Activated naive CD4-positive, alpha-beta T cell treated with anti-CD3 and anti-CD28 coated beads for 36 hours (primary cell): ENCODE measurements at regions not wholly inside any gene's neighbourhood (a gene's known extent, or its start where the extent isn't known, plus 50 kb on each side); places are given as distances from the start of the nearest gene placed in this dataset.

Experiments used
- CTCF ChIA-PET: fragments of 350-600 bp; sonication (Branson Sonifier 250); formaldehyde crosslinking; loops from one replicate; lab custom pipeline; 2021; ENCODE audit warnings: antibody characterized with exemption; lab: Charles Lee
- DNase-seq: peaks from one replicate; pipeline ENCODE4 v3.0.0-alpha.2; 2020
- H3K27ac Mint-ChIP-seq: one replicate; pipeline ENCODE4 v1.8.0; 2021; ENCODE audit warnings: mild to moderate bottlenecking, mixed read lengths
- H3K27me3 Mint-ChIP-seq: one replicate; pipeline ENCODE4 v1.8.0; 2021; ENCODE audit warnings: low read depth, mixed read lengths
- H3K36me3 Mint-ChIP-seq: one replicate; pipeline ENCODE4 v1.8.0; 2021; ENCODE audit warnings: low read depth, mixed read lengths
- H3K4me1 Mint-ChIP-seq: one replicate; pipeline ENCODE4 v1.8.0; 2021; ENCODE audit warnings: low read depth, mixed read lengths
- H3K4me3 Mint-ChIP-seq: one replicate; pipeline ENCODE4 v1.8.0; 2021; ENCODE audit warnings: mild to moderate bottlenecking, moderate library complexity, mixed read lengths
- H3K9me3 Mint-ChIP-seq: one replicate; pipeline ENCODE4 v1.8.0; 2021; ENCODE audit warnings: mixed read lengths
- intact Hi-C: fragments of 100-400 bp; cut with micrococcal nuclease; formaldehyde crosslinking; loops from one replicate; pipeline ENCODE4 v1.15.1; 2023

DNA sequence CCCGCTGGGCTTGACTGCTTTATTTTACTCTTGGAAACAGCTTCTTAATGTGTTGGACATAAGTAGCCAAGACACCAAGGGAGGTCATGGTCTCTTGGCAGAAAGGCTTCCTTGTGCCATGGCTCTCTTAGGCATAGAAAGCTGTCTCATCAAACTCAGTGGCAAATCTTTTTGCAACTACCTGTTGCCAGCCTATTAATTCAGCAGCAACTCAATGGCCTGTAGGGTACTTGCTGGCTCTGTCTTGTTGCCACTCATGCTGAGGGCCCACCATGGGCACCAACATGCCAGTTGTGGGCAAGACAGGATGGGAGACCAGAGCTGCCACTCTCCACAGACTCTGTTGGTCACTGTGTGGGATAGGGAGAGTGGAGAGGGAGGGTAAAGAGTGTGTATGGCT lies 1209.4 kb downstream of the UQCRFS1 start:
- CTCF ChIA-PET, result no interaction called here
- Mint-ChIP-seq H3K9me3 (peaks cover 9% of the 10 kb centered on the region), H3K4me3 (no peak overlapping the region), H3K4me1 (no peaks in the 10 kb centered on the region), H3K27ac (no peak overlapping the region), H3K36me3 (no peaks in the 10 kb centered on the region), H3K27me3 (no peaks in the 10 kb centered on the region)
- intact Hi-C loops, result no loop called here
- DNase-seq, result no peak

DNA sequence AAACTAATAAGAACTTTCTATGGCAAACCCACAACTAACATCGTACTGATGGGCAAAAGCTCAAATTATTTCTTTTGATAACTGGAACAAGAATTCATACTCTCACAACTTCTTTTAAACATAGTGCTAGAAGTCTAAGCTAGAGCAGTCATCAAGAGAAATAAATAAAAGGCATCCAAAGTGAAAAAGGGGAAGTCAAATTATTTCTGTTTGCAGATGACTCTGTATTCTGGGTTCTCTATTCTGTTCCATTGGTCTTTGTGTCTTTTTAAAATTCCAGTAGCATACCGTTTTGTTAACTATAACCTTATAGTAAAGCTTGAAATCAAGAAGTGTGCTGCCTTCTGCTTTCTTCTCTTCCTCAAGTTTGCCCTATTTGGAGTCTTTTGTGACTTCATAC lies 1215.9 kb downstream of the UQCRFS1 start:
- intact Hi-C loops, result no loop called here
- no peak overlapping the region for H3K27ac Mint-ChIP-seq
- no peaks in the 10 kb centered on the region for H3K4me1 Mint-ChIP-seq
- no peak for DNase-seq
- H3K27me3 Mint-ChIP-seq, result no peaks in the 10 kb centered on the region
- H3K9me3 Mint-ChIP-seq, result peaks cover 9% of the 10 kb centered on the region
- CTCF ChIA-PET, result no interaction called here
- H3K4me3 Mint-ChIP-seq, result no peak overlapping the region
- no peaks in the 10 kb centered on the region for H3K36me3 Mint-ChIP-seq

DNA sequence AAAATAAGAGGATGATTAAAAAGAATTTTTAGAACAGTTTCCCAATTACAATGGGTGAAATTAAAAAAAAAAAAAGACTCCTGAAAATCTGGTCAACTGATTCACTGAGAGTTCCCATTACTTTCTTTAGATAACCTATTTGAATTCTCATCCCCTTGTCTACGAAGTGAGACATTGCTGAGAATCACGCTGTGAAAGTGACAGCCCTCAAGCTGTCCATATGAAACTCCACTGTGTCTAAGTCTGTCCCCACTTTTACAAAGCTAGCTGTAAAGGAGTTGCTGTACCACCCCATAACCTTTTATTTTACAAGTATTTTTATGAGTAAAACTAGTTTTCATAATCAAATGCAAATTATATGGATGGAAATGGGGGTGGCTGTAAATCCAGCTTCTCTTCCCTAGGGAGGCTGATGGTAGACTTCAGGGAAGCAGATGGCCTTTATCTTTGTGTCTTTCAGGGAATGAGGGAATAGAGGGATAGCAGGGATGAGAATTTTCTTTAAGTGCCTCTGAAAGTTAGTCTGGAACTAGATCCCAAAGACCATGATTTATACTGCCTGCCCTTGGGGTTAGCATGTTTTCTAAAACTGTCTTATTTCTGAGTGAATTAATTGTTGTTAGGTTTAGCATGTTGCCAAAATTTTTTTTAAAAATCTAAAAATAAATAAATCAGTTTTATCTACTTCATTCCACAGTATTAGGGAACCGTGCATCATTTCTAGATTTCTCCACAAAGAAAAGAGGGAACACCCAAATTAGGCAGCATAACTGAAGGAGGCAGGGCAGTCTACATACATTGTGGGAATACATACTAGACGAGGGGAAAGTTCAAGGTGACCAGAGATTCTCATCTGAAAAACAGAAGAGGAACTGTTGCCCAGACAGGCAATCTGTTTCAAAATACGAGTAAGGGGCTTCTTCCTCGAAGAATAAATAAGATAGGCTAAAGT lies 1219.1 kb downstream of the UQCRFS1 start:
- Mint-ChIP-seq H3K4me1 (no peaks in the 10 kb centered on the region), H3K36me3 (no peaks in the 10 kb centered on the region), H3K27ac (no peak overlapping the region), H3K4me3 (no peak overlapping the region), H3K9me3 (peaks cover 4% of the 10 kb centered on the region), H3K27me3 (no peaks in the 10 kb centered on the region)
- CTCF ChIA-PET, result no interaction called here
- DNase-seq, result no peak
- intact Hi-C loops, result no loop called here

DNA sequence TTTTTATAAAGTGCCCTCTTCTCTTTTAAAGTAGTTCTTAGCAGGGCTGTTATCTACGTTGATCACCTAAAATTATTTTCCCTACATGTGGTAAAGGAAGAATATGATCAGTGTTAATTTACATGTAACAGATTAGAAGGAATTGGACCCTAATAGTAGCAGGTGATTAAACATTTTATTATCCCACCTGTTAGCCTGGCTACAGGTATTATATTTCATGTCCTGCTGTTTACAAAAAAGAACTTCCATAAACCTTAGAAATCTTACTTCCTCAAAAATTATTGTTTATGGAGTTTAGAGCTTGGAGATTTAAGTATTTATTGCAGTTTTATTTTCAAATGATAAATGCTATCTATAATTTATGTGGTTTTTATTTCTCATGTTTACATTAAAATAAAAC lies 1226.7 kb downstream of the UQCRFS1 start:
- no peak for DNase-seq
- H3K9me3 Mint-ChIP-seq, result peaks cover 1% of the 10 kb centered on the region
- no peak overlapping the region for H3K4me3 Mint-ChIP-seq
- intact Hi-C loops, result no loop called here
- H3K27me3 Mint-ChIP-seq, result no peaks in the 10 kb centered on the region
- no peaks in the 10 kb centered on the region for H3K4me1 Mint-ChIP-seq
- H3K36me3 Mint-ChIP-seq, result no peaks in the 10 kb centered on the region
- CTCF ChIA-PET, result no interaction called here
- no peak overlapping the region for H3K27ac Mint-ChIP-seq

DNA sequence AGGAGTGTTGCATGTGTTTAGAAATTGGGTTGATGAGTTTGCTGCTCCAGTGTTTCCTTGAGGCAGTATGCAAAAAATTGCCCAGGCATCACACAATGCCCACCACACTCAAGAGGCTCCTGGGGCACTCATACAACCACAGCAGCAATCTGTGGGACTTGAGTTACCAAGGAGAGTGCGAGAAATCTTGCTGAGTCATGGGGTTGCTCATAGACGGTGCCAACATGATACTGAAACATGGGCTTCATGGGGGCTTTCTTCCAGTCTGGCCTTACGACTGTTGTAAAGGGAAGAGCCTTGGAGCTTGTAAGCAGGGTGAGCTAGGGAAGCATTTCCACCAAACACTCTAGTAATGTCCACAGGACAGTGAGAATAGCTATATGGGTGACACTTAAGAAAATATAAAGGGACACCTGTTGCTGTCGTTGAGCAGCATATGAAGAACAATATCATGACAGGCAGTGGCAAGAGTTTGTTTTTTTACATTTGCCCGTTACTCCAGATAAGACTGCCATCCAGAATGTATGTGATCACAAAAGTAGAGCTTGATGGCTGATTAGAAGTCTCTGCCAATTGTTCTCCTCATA lies 1237.4 kb downstream of the UQCRFS1 start:
- Mint-ChIP-seq H3K36me3 (no peaks in the 10 kb centered on the region), H3K27ac (no peak overlapping the region), H3K9me3 (peaks cover 4% of the 10 kb centered on the region), H3K27me3 (no peaks in the 10 kb centered on the region), H3K4me3 (no peak overlapping the region), H3K4me1 (no peaks in the 10 kb centered on the region)
- CTCF ChIA-PET, result interaction anchor here (0.6 kb wide), 1 partner anchor 658 kb away, joined by 3 read pairs; no protein-coding TSS in a partner anchor
- no peak for DNase-seq
- intact Hi-C loops, result loop anchor here (2.0 kb wide), 1 partner anchor 735 kb away; no protein-coding TSS in a partner anchor

DNA sequence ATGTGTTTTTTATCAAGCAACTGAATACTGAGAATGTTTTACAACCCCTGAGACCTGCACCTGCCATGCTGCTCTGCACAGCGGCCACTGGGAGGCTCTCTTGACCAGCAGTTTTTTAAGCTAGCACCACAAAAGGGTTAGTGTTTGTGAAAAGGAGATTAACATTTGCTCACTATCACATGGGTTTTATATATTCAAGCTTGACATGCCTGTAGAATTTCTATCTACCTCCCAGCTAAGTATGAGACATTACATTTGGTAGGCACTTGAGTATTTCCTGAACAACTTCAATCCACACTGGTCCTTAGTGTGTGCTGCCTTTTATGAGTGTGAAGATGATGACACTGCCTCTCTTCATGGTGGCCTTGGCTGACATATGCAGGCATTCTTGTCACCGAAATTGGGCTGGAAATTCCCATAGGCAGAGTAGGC lies 1238.9 kb downstream of the UQCRFS1 start:
- peak; percentile 23 for DNase-seq
- intact Hi-C loops, result loop anchor here (2.0 to 5.0 kb wide), 2 partner anchors 658 to 737 kb away; no protein-coding TSS in a partner anchor
- H3K4me1 Mint-ChIP-seq, result no peaks in the 10 kb centered on the region
- H3K4me3 Mint-ChIP-seq, result no peak overlapping the region
- H3K27ac Mint-ChIP-seq, result no peak overlapping the region
- no peaks in the 10 kb centered on the region for H3K27me3 Mint-ChIP-seq
- CTCF ChIA-PET, result interaction anchor here (1.2 kb wide), 1 partner anchor 348 kb away, joined by 3 read pairs; no protein-coding TSS in a partner anchor
- H3K9me3 Mint-ChIP-seq, result peaks cover 3% of the 10 kb centered on the region
- H3K36me3 Mint-ChIP-seq, result no peaks in the 10 kb centered on the region

DNA sequence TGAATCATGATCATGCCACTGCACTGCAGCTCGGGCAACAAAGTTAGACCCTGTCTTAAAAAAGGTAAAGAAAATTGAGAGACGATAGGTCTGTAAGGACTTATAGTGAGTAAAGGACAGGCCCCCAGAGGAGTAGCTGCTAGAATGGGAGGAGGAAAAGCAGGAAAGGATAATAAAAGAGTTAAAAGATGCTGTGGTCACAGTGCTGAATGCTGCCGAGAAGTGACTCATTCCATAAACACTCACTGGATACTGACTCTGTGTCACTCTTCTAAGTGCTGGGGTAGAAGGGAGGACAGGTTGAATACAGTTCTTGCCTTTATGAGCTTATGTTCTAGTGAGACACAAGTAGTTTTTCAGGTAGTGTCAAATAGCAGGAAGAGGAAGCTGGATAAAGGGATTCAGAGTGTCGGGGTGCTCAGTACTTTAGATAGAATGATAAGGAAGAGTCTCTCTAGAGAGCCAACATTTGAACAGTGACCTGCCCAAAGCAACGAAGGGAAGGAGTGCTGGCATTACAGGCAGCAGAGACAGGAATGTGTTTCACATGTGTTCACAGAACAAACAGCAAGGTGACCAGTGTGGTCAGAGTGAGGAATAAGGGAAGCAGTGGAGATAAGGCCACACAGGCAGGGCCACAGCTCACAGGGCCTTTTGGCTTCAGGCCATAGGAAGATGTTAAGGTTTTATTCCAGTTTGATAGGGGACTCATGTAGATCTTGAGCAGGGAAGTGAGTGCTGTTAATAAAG lies 1240.5 kb downstream of the UQCRFS1 start:
- H3K4me1 Mint-ChIP-seq, result no peaks in the 10 kb centered on the region
- intact Hi-C loops, result loop anchor here (5.0 kb wide), 1 partner anchor 660 kb away; no protein-coding TSS in a partner anchor
- H3K27ac Mint-ChIP-seq, result no peak overlapping the region
- no peaks in the 10 kb centered on the region for H3K36me3 Mint-ChIP-seq
- H3K9me3 Mint-ChIP-seq, result no peaks in the 10 kb centered on the region
- CTCF ChIA-PET, result interaction anchor here (0.7 to 1.2 kb wide), 2 partner anchors 11 to 350 kb away, joined by 3 read pairs; no protein-coding TSS in a partner anchor
- no peak overlapping the region for H3K4me3 Mint-ChIP-seq
- DNase-seq, result no peak
- H3K27me3 Mint-ChIP-seq, result no peaks in the 10 kb centered on the region

DNA sequence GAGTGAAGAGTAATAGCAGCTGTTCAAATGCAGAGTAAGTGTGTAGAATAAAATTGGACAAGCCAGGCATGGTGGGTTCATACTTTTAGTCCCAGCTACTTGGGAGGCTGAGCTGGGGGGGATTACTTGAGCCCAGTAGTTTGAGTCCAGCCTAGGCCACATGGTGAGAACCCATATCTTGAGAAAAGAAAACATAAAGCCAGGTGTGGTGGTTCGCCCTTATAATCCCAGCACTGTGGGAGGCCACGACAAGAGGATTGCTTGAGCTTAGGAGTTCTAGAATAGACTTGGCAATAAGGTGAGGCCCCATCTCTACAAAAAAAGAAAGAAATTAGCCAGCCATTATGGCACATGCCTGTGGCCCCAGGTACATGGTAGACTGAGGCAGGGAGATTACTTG lies 1241.1 kb downstream of the UQCRFS1 start:
- H3K27ac Mint-ChIP-seq, result no peak overlapping the region
- no peaks in the 10 kb centered on the region for H3K4me1 Mint-ChIP-seq
- no peak overlapping the region for H3K4me3 Mint-ChIP-seq
- H3K27me3 Mint-ChIP-seq, result peaks cover 2% of the 10 kb centered on the region
- intact Hi-C loops, result loop anchor here (5.0 kb wide), 1 partner anchor 660 kb away; no protein-coding TSS in a partner anchor
- DNase-seq, result no peak
- peaks cover 2% of the 10 kb centered on the region for H3K9me3 Mint-ChIP-seq
- H3K36me3 Mint-ChIP-seq, result no peaks in the 10 kb centered on the region
- CTCF ChIA-PET, result no interaction called here

DNA sequence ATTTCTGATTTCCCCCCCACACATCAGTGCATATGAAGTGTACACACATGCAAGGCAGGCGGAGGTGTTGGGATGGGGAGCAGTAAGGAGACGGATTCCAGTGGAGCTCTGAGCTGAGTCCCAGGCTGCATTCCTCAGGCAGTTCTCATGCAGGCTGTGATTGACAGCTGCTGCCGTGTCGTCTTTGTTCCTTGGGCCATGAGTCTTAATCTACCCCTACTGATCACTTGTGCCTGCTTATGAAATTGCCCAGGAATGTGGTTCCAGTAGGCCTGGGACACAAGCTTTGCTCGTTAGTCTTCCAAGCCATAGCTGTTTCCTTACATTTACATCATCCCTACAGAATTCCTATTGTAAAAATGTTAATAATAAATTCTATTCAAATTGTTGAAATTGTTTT lies 1241.9 kb downstream of the UQCRFS1 start:
- Mint-ChIP-seq H3K27ac (no peak overlapping the region), H3K9me3 (peaks cover 2% of the 10 kb centered on the region), H3K36me3 (no peaks in the 10 kb centered on the region), H3K27me3 (peaks cover 2% of the 10 kb centered on the region), H3K4me1 (no peaks in the 10 kb centered on the region), H3K4me3 (no peak overlapping the region)
- intact Hi-C loops, result loop anchor here (5.0 kb wide), 1 partner anchor 661 kb away; no protein-coding TSS in a partner anchor
- no peak for DNase-seq
- CTCF ChIA-PET, result interaction anchor here (0.6 kb wide), 1 partner anchor 139 kb away, joined by 3 read pairs; no protein-coding TSS in a partner anchor

DNA sequence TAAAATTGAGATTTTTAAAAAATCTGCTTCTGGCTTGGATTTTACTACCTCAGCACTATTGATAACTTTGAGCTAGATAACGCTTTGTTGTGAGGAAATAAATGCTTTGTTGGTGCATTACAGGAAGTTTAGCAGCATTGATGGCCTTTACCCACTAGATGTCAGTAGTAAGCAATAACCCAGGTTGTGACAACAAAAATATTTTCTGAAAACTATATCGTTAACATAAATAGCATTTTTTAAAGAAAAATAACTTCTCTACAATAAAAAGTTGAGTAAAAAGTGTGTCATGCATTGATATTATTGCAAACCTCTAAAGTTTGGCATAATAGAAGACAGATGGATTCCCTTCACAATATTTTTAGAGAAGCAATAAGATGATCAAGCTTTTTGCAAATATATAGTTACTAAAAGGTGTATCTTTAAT lies 1246.5 kb downstream of the UQCRFS1 start:
- Mint-ChIP-seq H3K27me3 (peaks cover 2% of the 10 kb centered on the region), H3K4me3 (no peak overlapping the region), H3K36me3 (no peaks in the 10 kb centered on the region), H3K4me1 (no peaks in the 10 kb centered on the region), H3K27ac (no peak overlapping the region), H3K9me3 (peaks cover 2% of the 10 kb centered on the region)
- intact Hi-C loops, result loop anchor here (2.0 kb wide), 2 partner anchors 358 to 744 kb away; no protein-coding TSS in a partner anchor
- no peak for DNase-seq
- CTCF ChIA-PET, result interaction anchor here (0.7 to 1.5 kb wide), 3 partner anchors 337 to 735 kb away, joined by 3 to 4 read pairs (median 3); no protein-coding TSS in a partner anchor

DNA sequence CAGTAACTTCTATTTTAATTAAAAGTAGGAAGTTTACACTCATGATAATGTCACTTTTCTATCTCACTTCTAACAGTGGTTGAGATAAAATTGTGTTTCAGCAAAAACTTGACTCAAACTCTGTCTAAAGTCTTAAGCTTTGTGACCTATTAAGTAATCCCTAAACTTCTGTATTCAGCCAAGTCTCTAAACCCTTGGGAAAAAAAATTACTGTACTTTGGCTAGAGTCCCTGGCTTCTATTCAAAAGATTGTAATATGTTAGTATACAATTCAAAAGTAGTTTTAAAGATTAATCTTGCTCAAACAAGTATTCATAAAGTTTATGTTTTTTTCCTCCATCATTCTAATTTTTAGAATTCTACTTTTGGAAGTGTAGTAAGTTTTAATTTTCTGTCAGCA lies 1248.8 kb downstream of the UQCRFS1 start:
- Mint-ChIP-seq H3K4me3 (no peak overlapping the region), H3K4me1 (no peaks in the 10 kb centered on the region), H3K27me3 (peaks cover 2% of the 10 kb centered on the region), H3K9me3 (peaks cover 2% of the 10 kb centered on the region), H3K27ac (no peak overlapping the region), H3K36me3 (no peaks in the 10 kb centered on the region)
- intact Hi-C loops, result no loop called here
- DNase-seq, result no peak
- CTCF ChIA-PET, result no interaction called here

DNA sequence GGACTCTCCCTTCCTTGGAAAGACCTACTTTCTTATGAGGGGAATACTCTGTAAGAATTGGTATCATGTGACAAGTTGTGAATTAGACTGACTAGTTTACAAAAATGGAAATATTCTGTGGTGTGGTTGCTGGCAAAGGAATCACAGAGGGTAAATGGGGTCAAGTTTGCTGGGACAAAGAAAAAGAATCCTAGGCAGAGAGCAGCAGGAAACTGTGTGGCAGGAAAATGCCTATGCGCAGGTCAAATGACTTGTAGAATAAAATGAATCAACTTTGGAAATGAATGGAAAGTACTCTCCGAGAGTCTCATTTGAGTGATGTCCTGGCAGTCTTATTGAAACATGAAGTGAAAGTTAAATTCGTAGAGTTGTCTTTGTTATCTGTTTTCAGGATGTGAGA lies 1250.7 kb downstream of the UQCRFS1 start:
- CTCF ChIA-PET, result no interaction called here
- Mint-ChIP-seq H3K9me3 (peaks cover 1% of the 10 kb centered on the region), H3K4me1 (no peaks in the 10 kb centered on the region), H3K27ac (no peak overlapping the region), H3K36me3 (no peaks in the 10 kb centered on the region), H3K27me3 (peaks cover 1% of the 10 kb centered on the region), H3K4me3 (no peak overlapping the region)
- no peak for DNase-seq
- intact Hi-C loops, result no loop called here
